Ascending aorta (tissue), 2 donors: ENCODE measurements at regions not wholly inside any gene's neighbourhood (a gene's known extent, or its start where the extent isn't known, plus 50 kb on each side); places are given as distances from the start of the nearest gene placed in this dataset.

ENCODE experiments used
- DNase-seq, 2 donors: peaks; one replicate each; pipeline ENCODE4 v3.0.0-alpha.2; 2019; ENCODE audit warnings: low spot score in 2 of 2
- H3K27ac ChIP-seq, 2 donors: fragments of 200-600 bp; sonication (generic); one replicate each; pipeline ENCODE4 v1.5.1; 2016 to 2017; ENCODE audit warnings: mild to moderate bottlenecking in 1 of 2
- H3K27me3 ChIP-seq: fragments of 200-600 bp; sonication (generic); one replicate; pipeline ENCODE4 v1.5.1; 2017
- H3K36me3 ChIP-seq, 2 donors: fragments of 200-600 bp; sonication (generic); one replicate each; pipeline ENCODE4 v1.5.1; 2016
- H3K4me1 ChIP-seq, 2 donors: fragments of 200-600 bp; sonication (generic); one replicate each; pipeline ENCODE4 v1.5.1; 2016 to 2017; ENCODE audit warnings: mild to moderate bottlenecking in 1 of 2
- H3K4me3 ChIP-seq, 2 donors: fragments of 200-600 bp; sonication (generic); one replicate each; pipeline ENCODE4 v1.5.1; 2016 to 2017; ENCODE audit warnings: mild to moderate bottlenecking in 1 of 2
- H3K9me3 ChIP-seq, 2 donors: fragments of 200-600 bp; sonication (generic); one replicate each; pipeline ENCODE4 v1.5.1; 2016
- CTCF ChIP-seq, 3 experiments: fragments of 200-600 bp in 2 of 3; fragments of 450-650 bp in 1 of 3; sonication (generic) in 2 of 3; IDR thresholded peaks; one replicate each; pipeline ENCODE4 v1.5.1; 2016 to 2019; ENCODE audit warnings: antibody characterized with exemption in 3 of 3, mild to moderate bottlenecking in 1 of 3, moderate library complexity in 1 of 3
- intact Hi-C: fragments of 100-400 bp; cut with DNase I; formaldehyde crosslinking; loops from one replicate; pipeline ENCODE4 v1.15.1; 2023

DNA sequence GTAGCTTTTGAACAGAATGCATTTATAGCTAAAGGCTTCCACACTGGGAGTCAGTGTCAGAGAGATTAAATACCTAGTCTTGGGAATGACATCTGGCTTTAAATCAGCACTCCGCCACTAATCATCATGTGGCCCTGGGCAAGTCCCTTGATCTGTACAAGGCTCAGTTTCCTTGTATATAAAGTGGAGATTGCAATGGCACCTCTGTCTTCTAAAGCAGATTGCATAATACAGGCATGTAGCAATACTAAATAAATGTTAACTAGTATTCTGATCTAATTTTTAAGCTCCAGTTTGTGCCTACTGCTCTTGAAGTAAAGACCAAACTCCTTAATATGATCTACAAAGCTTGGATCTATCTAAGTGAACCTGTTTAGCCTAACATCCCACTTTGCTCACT is 249.4 kb downstream of the PLPP3 start:
- intact Hi-C loops = no loop called here
- no peak for DNase-seq
- no peaks in the 10 kb centered on the region for H3K36me3 ChIP-seq
- no peak for TF ChIP-seq CTCF (IDR thresholded peaks at IDR 0.05)
- no peaks in the 10 kb centered on the region for H3K27me3 ChIP-seq
- no peak overlapping the region for H3K27ac ChIP-seq
- H3K9me3 ChIP-seq = no peaks in the 10 kb centered on the region
- no peaks in the 10 kb centered on the region for H3K4me1 ChIP-seq
- H3K4me3 ChIP-seq = no peak overlapping the region

GRCh38 chr1:56327195-56327594 is 252.2 kb downstream of the PLPP3 start:
- intact Hi-C loops = no loop called here
- H3K36me3 ChIP-seq = no peaks in the 10 kb centered on the region

GRCh38 chr1:56326056-56326455 is 253.3 kb downstream of the PLPP3 start:
- no peaks in the 10 kb centered on the region for H3K36me3 ChIP-seq
- TF ChIP-seq CTCF (IDR thresholded peaks at IDR 0.05) = no peak
- DNase-seq = no peak
- no peak overlapping the region for H3K27ac ChIP-seq
- no peaks in the 10 kb centered on the region for H3K4me1 ChIP-seq
- no peak overlapping the region for H3K4me3 ChIP-seq
- no peaks in the 10 kb centered on the region for H3K9me3 ChIP-seq
- intact Hi-C loops = no loop called here
- no peaks in the 10 kb centered on the region for H3K27me3 ChIP-seq

More at GRCh38 chr1:56327195-56327594, 252.2 kb downstream of the PLPP3 start:
- no peak for TF ChIP-seq CTCF (IDR thresholded peaks at IDR 0.05)
- Histone ChIP-seq H3K4me1 (no peaks in the 10 kb centered on the region), H3K4me3 (no peak overlapping the region), H3K9me3 (no peaks in the 10 kb centered on the region), H3K27ac (no peak overlapping the region), H3K27me3 (no peaks in the 10 kb centered on the region)
- DNase-seq = no peak

GRCh38 chr1:56324504-56324903 is 254.9 kb downstream of the PLPP3 start:
- no peak for DNase-seq
- intact Hi-C loops = no loop called here

DNA sequence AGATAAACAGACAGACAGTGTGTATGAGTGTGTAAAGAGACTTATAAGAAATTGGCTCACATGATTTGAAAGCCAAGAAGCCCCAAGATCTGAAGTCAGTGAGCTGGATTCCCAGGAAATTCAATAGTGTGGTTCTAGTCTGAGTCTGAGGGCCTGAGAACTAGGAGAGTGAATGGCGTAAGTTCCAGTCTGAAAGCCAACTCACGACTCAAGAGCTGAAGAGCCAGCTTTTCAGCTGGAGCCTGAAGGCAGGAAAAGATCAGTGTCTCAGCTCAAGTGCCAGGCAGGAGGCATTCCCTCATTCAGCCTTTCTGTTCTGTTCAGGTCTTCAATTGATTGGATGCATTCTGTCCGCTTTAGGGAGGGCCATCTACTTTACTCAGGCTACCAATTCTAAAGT is 257.2 kb downstream of the PLPP3 start:
- Histone ChIP-seq H3K4me3 (no peak overlapping the region), H3K4me1 (no peaks in the 10 kb centered on the region), H3K27me3 (no peaks in the 10 kb centered on the region), H3K9me3 (no peaks in the 10 kb centered on the region), H3K27ac (no peak overlapping the region), H3K36me3 (no peaks in the 10 kb centered on the region)
- TF ChIP-seq CTCF (IDR thresholded peaks at IDR 0.05) = no peak
- no peak for DNase-seq
- intact Hi-C loops = no loop called here

More at GRCh38 chr1:56324504-56324903, 254.9 kb downstream of the PLPP3 start:
- no peak for TF ChIP-seq CTCF (IDR thresholded peaks at IDR 0.05)
- no peak overlapping the region for H3K27ac ChIP-seq
- no peak overlapping the region for H3K4me3 ChIP-seq
- no peaks in the 10 kb centered on the region for H3K27me3 ChIP-seq
- no peaks in the 10 kb centered on the region for H3K36me3 ChIP-seq
- H3K4me1 ChIP-seq = no peaks in the 10 kb centered on the region
- no peaks in the 10 kb centered on the region for H3K9me3 ChIP-seq

DNA sequence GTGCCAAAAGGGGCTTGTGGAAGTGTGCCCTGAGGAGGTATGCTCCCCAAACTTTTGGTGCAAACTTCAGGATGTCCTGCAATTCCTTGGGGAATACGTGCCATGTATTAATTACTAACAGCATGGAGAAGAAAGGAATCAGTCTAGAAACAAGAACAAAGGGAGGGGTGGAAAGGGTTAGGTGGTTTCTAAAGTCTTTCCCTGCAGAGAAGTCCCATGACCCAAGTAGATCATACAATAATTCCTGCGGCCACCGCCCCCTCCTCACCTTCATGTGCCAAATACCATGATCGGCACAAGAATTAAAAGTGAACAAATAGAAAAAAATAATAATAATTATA is 258.2 kb downstream of the PLPP3 start:
- TF ChIP-seq CTCF (IDR thresholded peaks at IDR 0.05) = no peak
- Histone ChIP-seq H3K9me3 (no peaks in the 10 kb centered on the region), H3K4me3 (no peak overlapping the region), H3K4me1 (no peaks in the 10 kb centered on the region), H3K36me3 (no peaks in the 10 kb centered on the region), H3K27me3 (no peaks in the 10 kb centered on the region), H3K27ac (no peak overlapping the region)
- intact Hi-C loops = no loop called here
- no peak for DNase-seq
